ENCODE measurements at regions not wholly inside any gene's neighbourhood (a gene's known extent, or its start where the extent isn't known, plus 50 kb on each side); places are given as distances from the start of the nearest gene placed in this dataset.

- no peak for DNase-seq
Measured at GRCh38 chr10:121282264-121282663, 316.0 kb downstream of the FGFR2 start.

- no peak for DNase-seq
Measured at GRCh38 chr10:121282797-121283515, 315.3 kb downstream of the FGFR2 start.

GRCh38 chr10:121284936-121285335 lies 313.3 kb downstream of the FGFR2 start:
- DNase-seq: no peak

GRCh38 chr10:121285406-121286196 lies 312.6 kb downstream of the FGFR2 start:
- DNase-seq: no peak

- DNase-seq: no peak
Measured at GRCh38 chr10:121288011-121288410, 310.2 kb downstream of the FGFR2 start.

GRCh38 chr10:121288864-121289661 lies 309.2 kb downstream of the FGFR2 start:
- DNase-seq: no peak

GRCh38 chr10:121289800-121290199 lies 308.4 kb downstream of the FGFR2 start:
- no peak for DNase-seq

- no peak for DNase-seq
Measured at GRCh38 chr10:121290674-121291073, 307.6 kb downstream of the FGFR2 start.

- no peak for DNase-seq
Measured at GRCh38 chr10:121291376-121291775, 306.9 kb downstream of the FGFR2 start.

GRCh38 chr10:121291823-121292222 lies 306.4 kb downstream of the FGFR2 start:
- DNase-seq: no peak

GRCh38 chr10:121292321-121292720 lies 305.9 kb downstream of the FGFR2 start:
- DNase-seq: no peak

- no peak for DNase-seq
Measured at GRCh38 chr10:121293110-121293509, 305.1 kb downstream of the FGFR2 start.

GRCh38 chr10:121294630-121295029 lies 303.6 kb downstream of the FGFR2 start:
- DNase-seq: no peak

GRCh38 chr10:121296378-121296777 lies 301.9 kb downstream of the FGFR2 start:
- DNase-seq: no peak

- DNase-seq: no peak
Measured at GRCh38 chr10:121296881-121297585, 301.2 kb downstream of the FGFR2 start.

GRCh38 chr10:121300723-121301122 lies 297.5 kb downstream of the FGFR2 start:
- no peak for DNase-seq

GRCh38 chr10:121302541-121303180 lies 295.6 kb downstream of the FGFR2 start:
- DNase-seq: no peak

- no peak for DNase-seq
Measured at GRCh38 chr10:121303287-121303890, 294.9 kb downstream of the FGFR2 start.

- DNase-seq: no peak
Measured at GRCh38 chr10:121305066-121305465, 293.2 kb downstream of the FGFR2 start.

- DNase-seq: no peak
Measured at GRCh38 chr10:121306159-121306673, 292.0 kb downstream of the FGFR2 start.

GRCh38 chr10:121307411-121307980 lies 290.7 kb downstream of the FGFR2 start:
- no peak for DNase-seq

Data from activated naive CD4-positive, alpha-beta T cell treated with anti-CD3 and anti-CD28 coated beads, Interleukin-2, amount 50 U/mL, for 16 hours (primary cell).